A673 (cell line): ENCODE measurements at regions not wholly inside any gene's neighbourhood (a gene's known extent, or its start where the extent isn't known, plus 50 kb on each side); places are given as distances from the start of the nearest gene placed in this dataset.

Experiments
- CTCF ChIP-seq: fragments of 300-800, 200-600 bp; sonication (generic); conservative IDR thresholded peaks from 2 replicates; pipeline ENCODE4 v1.5.1; 2017; ENCODE audit warnings: low read depth, mild to moderate bottlenecking, antibody characterized with exemption, low read length, moderate library complexity, mixed read lengths
- EZH2 ChIP-seq: fragments of 200-600 bp; sonication (generic); IDR thresholded peaks from 2 replicates; pipeline ENCODE4 v1.6.1; 2017; ENCODE audit warnings: borderline replicate concordance, low read depth, mild to moderate bottlenecking, mixed read lengths, antibody characterized with exemption, low read length; ENCODE audit not compliant: poor library complexity, severe bottlenecking

DNA sequence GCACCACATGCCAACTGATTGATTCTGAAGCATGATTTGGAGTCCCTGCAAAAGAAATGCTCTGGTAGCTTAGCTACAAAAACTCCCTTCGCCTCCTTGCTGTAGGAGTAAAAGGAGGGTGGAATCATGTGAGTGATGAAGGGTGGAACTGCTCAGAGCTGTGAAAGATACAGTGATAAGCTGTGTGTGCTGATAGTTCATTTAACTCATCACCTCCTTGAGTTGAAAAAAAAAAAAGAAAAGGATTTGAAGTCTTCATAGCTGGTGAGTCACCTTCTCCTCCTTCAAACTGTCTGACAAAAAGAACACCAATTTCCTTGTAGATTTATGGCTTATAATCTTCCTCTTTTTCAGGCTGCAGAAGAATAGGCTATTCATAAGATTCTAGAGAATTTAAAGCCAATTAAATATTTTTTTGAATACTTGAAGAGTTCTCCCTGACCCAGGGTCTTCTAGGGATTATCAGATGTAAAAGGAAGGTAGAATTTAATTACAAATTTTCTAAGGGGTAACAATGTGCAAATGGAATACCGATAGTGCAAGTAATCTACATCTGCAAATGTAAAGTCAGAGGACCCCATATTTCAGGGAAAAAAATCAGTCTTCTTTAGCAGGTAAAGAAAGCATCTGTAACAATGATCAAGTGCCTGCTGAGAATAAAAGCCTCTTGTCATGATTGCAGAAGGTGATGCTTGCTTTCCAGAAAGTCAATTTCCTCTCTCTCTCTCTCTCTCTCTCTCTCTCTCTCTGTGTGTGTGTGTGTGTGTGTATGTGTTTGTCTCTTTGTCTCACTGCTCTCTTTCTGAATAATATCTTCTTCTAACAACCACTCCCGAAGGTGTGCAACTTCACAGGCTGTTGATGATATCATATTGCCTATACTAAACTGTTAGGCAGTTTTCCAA is 208.8 kb upstream of the VEGFC start:
- TF ChIP-seq CTCF (no peak), EZH2 (no peak)
